ENCODE measurements at regions not wholly inside any gene's neighbourhood (a gene's known extent, or its start where the extent isn't known, plus 50 kb on each side); places are given as distances from the start of the nearest gene placed in this dataset.

GRCh38 chr1:221827307-221827642, 85.4 kb upstream of the DUSP10 start:
- TF ChIP-seq CTCF (IDR thresholded peaks at IDR 0.05) (no peak), POLR2AphosphoS5 (IDR thresholded peaks at IDR 0.05) (no peak), POLR2A (IDR thresholded peaks at IDR 0.05) (no peak), EP300 (IDR thresholded peaks at IDR 0.05) (no peak)
